ENCODE measurements at regions not wholly inside any gene's neighbourhood (a gene's known extent, or its start where the extent isn't known, plus 50 kb on each side); places are given as distances from the start of the nearest gene placed in this dataset.

GRCh38 chr2:150605664-150606063, 118.2 kb upstream of the RND3 start:
- no peak for DNase-seq

GRCh38 chr2:150601280-150602038, 114.0 kb upstream of the RND3 start:
- DNase-seq = no peak

GRCh38 chr2:150599889-150600288, 112.4 kb upstream of the RND3 start:
- DNase-seq = no peak

GRCh38 chr2:150598383-150598782, 110.9 kb upstream of the RND3 start:
- DNase-seq = no peak

- DNase-seq = no peak
Observed at GRCh38 chr2:150595803-150596470, 108.5 kb upstream of the RND3 start.

GRCh38 chr2:150594299-150594698, 106.8 kb upstream of the RND3 start:
- DNase-seq = no peak

GRCh38 chr2:150591496-150592285, 104.2 kb upstream of the RND3 start:
- no peak for DNase-seq

GRCh38 chr2:150589681-150590080, 102.2 kb upstream of the RND3 start:
- DNase-seq = peak; percentile 40

- no peak for DNase-seq
Observed at GRCh38 chr2:150588506-150588870, 101.0 kb upstream of the RND3 start.

GRCh38 chr2:150587547-150588505, 100.4 kb upstream of the RND3 start:
- DNase-seq = no peak

- no peak for DNase-seq
Observed at GRCh38 chr2:150586858-150587257, 99.4 kb upstream of the RND3 start.

GRCh38 chr2:150585221-150585971, 97.9 kb upstream of the RND3 start:
- DNase-seq = no peak

GRCh38 chr2:150584081-150584480, 96.6 kb upstream of the RND3 start:
- no peak for DNase-seq

GRCh38 chr2:150581717-150582472, 94.4 kb upstream of the RND3 start:
- DNase-seq = peak; percentile 22

- no peak for DNase-seq
Observed at GRCh38 chr2:150578481-150578880, 91.0 kb upstream of the RND3 start.

- no peak for DNase-seq
Observed at GRCh38 chr2:150575861-150576260, 88.4 kb upstream of the RND3 start.

GRCh38 chr2:150572961-150573395, 85.5 kb upstream of the RND3 start:
- no peak for DNase-seq

GRCh38 chr2:150572194-150572766, 84.8 kb upstream of the RND3 start:
- no peak for DNase-seq

GRCh38 chr2:150571121-150571520, 83.7 kb upstream of the RND3 start:
- DNase-seq = no peak

GRCh38 chr2:150570712-150571111, 83.2 kb upstream of the RND3 start:
- no peak for DNase-seq

GRCh38 chr2:150569761-150570160, 82.3 kb upstream of the RND3 start:
- no peak for DNase-seq

Measured in NCI-H526 treated with DMSO at 0.1 percent for 48 hours (cell line).